ENCODE measurements at regions not wholly inside any gene's neighbourhood (a gene's known extent, or its start where the extent isn't known, plus 50 kb on each side); places are given as distances from the start of the nearest gene placed in this dataset.

DNA sequence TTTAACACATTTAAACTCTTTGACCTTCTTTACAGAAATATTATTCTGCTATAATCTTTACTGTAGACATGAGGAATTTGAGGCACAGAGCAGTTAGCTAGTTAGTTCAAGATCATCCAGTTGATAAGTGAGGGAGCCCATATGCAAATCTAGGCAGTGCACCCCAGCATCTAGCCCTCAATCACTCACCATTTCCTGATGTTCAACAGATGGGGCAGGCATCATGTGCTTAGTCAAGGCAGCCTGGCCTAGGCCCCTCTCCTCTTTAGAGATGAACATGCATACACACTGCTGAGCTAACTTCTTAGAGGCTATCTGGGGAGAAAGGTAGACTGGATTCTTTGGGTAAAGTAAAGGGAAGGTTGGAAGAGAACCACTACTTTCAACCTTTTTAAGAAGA is 206.8 kb upstream of the SLC24A2 start:
- H3K4me3 ChIP-seq (ENCODE audit: low read length): no peak overlapping the region
- no peaks in the 10 kb centered on the region for H3K9me3 ChIP-seq (ENCODE audit: control insufficient read depth, low read length)
- DNase-seq: no peak
- no peak overlapping the region for H3K9ac ChIP-seq (ENCODE audit: extremely low read depth, low read length, poor library complexity, severe bottlenecking)
- Mint-ChIP-seq H3K4me3 (no peak overlapping the region), H3K9me3 (no peaks in the 10 kb centered on the region), H3K36me3 (ENCODE audit: low read depth) (no peaks in the 10 kb centered on the region), H3K4me1 (no peaks in the 10 kb centered on the region), H3K27me3 (ENCODE audit: insufficient read depth) (no peaks in the 10 kb centered on the region), H3K27ac (no peak overlapping the region)
- no peaks in the 10 kb centered on the region for H3K36me3 ChIP-seq (ENCODE audit: control insufficient read depth, insufficient read depth, low read length)
- TF ChIP-seq, protein P1, sequence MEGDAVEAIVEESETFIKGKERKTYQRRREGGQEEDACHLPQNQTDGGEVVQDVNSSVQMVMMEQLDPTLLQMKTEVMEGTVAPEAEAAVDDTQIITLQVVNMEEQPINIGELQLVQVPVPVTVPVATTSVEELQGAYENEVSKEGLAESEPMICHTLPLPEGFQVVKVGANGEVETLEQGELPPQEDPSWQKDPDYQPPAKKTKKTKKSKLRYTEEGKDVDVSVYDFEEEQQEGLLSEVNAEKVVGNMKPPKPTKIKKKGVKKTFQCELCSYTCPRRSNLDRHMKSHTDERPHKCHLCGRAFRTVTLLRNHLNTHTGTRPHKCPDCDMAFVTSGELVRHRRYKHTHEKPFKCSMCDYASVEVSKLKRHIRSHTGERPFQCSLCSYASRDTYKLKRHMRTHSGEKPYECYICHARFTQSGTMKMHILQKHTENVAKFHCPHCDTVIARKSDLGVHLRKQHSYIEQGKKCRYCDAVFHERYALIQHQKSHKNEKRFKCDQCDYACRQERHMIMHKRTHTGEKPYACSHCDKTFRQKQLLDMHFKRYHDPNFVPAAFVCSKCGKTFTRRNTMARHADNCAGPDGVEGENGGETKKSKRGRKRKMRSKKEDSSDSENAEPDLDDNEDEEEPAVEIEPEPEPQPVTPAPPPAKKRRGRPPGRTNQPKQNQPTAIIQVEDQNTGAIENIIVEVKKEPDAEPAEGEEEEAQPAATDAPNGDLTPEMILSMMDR (conservative IDR thresholded peaks at IDR 0.05): no peak
- no peak overlapping the region for H3K27ac ChIP-seq (ENCODE audit: low read depth, low read length)
- no peaks in the 10 kb centered on the region for H3K4me1 ChIP-seq (ENCODE audit: control insufficient read depth, insufficient read depth, low read length)
- no peaks in the 10 kb centered on the region for H3K27me3 ChIP-seq (ENCODE audit: control insufficient read depth, insufficient read depth, low read length, poor library complexity, severe bottlenecking)

GRCh38 chr9:19994296-19994695 is 205.5 kb upstream of the SLC24A2 start:
- Mint-ChIP-seq H3K4me1 (no peaks in the 10 kb centered on the region), H3K36me3 (ENCODE audit: low read depth) (no peaks in the 10 kb centered on the region), H3K9me3 (no peaks in the 10 kb centered on the region), H3K27ac (no peak overlapping the region), H3K4me3 (no peak overlapping the region), H3K27me3 (ENCODE audit: insufficient read depth) (no peaks in the 10 kb centered on the region)
- no peak for DNase-seq
- Histone ChIP-seq H3K36me3 (ENCODE audit: control insufficient read depth, insufficient read depth, low read length) (no peaks in the 10 kb centered on the region), H3K4me1 (ENCODE audit: control insufficient read depth, insufficient read depth, low read length) (no peaks in the 10 kb centered on the region), H3K27me3 (ENCODE audit: control insufficient read depth, insufficient read depth, low read length, poor library complexity, severe bottlenecking) (no peaks in the 10 kb centered on the region), H3K4me3 (ENCODE audit: low read length) (no peak overlapping the region), H3K9ac (ENCODE audit: extremely low read depth, low read length, poor library complexity, severe bottlenecking) (no peak overlapping the region), H3K9me3 (ENCODE audit: control insufficient read depth, low read length) (no peaks in the 10 kb centered on the region), H3K27ac (ENCODE audit: low read depth, low read length) (no peak overlapping the region)
- TF ChIP-seq, protein P1 (conservative IDR thresholded peaks at IDR 0.05): no peak
- WGBS, 2 experiments (ENCODE audit: insufficient coverage in 1 of 2, insufficient read length in 1 of 2): 87 to 93% methylated on average over 2 of the region's 2 CpGs

DNA sequence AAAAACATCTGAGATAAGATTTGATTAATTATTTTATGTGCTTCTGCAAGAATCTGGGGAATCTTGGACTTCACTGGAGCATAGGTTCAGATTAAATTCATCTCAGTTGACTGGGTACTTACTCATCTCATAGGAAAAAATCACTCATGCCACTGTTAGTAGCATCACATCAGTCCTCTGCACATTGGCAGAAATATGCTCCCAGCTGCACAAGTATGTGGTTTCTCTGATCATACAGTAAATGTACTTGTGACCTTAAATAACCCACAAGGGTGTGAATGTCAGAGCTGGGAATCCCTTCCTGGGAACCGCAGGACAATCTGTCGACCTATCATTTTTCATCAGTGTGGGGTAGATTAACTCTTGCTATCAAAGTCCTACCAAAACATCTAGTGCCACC is 203.7 kb upstream of the SLC24A2 start:
- Histone ChIP-seq H3K9me3 (ENCODE audit: control insufficient read depth, low read length) (no peaks in the 10 kb centered on the region), H3K4me3 (ENCODE audit: low read length) (no peak overlapping the region), H3K27ac (ENCODE audit: low read depth, low read length) (no peak overlapping the region), H3K27me3 (ENCODE audit: control insufficient read depth, insufficient read depth, low read length, poor library complexity, severe bottlenecking) (no peaks in the 10 kb centered on the region), H3K36me3 (ENCODE audit: control insufficient read depth, insufficient read depth, low read length) (no peaks in the 10 kb centered on the region), H3K4me1 (ENCODE audit: control insufficient read depth, insufficient read depth, low read length) (no peaks in the 10 kb centered on the region), H3K9ac (ENCODE audit: extremely low read depth, low read length, poor library complexity, severe bottlenecking) (no peak overlapping the region)
- H3K4me3 Mint-ChIP-seq: no peak overlapping the region
- H3K27ac Mint-ChIP-seq: no peak overlapping the region
- H3K36me3 Mint-ChIP-seq (ENCODE audit: low read depth): no peaks in the 10 kb centered on the region
- H3K27me3 Mint-ChIP-seq (ENCODE audit: insufficient read depth): no peaks in the 10 kb centered on the region
- WGBS, 2 experiments (ENCODE audit: insufficient coverage in 1 of 2, insufficient read length in 1 of 2): 82 to 91% methylated on average over 2 of the region's 2 CpGs
- no peaks in the 10 kb centered on the region for H3K4me1 Mint-ChIP-seq
- no peaks in the 10 kb centered on the region for H3K9me3 Mint-ChIP-seq
- DNase-seq: no peak
- TF ChIP-seq, protein P1 (conservative IDR thresholded peaks at IDR 0.05): no peak

Measured in endodermal cell (in vitro differentiated cells).